EL (cell line): ENCODE measurements at regions not wholly inside any gene's neighbourhood (a gene's known extent, or its start where the extent isn't known, plus 50 kb on each side); places are given as distances from the start of the nearest gene placed in this dataset.

Experiments
- DNase-seq: peaks from one replicate; pipeline ENCODE4 v3.0.0-alpha.2; 2016

- peak; percentile 24 for DNase-seq
Measured at GRCh38 chr7:80403686-80404241, 108.1 kb downstream of the GNAT3 start.

- DNase-seq = no peak
Measured at GRCh38 chr7:80401708-80402107, 110.2 kb downstream of the GNAT3 start.

DNA sequence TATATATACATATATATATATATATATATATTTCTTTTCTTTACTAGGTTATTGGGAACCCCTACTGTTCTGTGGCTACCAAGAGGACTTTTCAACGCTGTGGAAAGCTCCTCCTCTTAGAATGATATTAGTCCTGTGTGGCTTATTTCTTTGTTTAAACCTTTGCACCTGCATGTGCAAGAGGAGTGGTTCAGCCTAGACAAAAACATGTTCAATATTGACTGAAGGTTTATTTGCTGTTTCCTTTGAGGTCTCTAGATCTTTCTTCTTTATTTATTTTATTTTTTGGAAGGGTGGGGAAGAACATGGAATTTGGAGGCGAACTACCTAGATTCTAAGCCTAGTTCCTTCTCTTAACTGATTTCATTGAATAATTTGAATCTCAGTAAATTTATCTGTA lies 118.1 kb downstream of the GNAT3 start:
- DNase-seq = no peak

DNA sequence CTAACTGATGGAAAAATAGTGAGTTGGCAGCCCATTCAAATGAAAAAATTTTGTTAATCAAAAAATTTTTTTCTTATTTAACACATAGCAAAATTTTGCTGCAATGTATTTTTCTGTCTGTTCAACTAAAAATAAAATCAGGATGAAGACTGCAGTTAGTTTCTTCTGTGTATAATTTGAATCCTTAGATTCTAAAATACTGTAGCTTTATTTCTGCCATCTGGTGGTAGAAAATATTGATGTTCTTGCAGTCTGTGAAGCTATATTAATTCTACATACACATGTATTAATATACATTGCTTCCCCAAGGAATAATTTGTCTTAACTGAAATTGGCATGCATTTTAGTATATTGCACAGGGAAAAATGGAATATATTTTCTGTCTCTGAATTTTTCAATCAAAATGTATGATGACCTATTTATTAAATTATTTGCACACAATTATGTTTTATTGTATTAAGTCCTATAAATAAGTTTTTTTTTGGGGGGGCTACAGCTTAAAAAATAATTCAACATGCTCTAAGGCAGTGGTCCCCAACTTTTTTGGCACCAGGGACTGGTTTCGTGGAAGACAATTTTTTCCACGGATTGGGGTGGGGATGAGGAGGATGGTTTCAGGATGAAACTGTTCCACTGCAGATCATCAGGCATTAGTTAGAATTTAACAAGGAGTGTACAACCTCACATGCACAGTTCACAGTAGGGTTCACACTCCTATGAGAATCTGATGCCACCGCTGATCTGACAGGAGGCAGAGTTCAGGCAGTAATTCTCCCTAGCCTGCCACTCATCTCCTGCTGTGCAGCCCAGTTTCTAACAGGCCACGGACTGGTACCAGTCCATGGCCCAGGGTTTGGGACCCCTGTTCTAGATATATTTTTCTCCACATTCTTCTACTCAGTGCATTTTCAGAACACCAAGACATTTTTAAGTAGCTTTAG lies 119.4 kb downstream of the GNAT3 start:
- peak; percentile 38 for DNase-seq

DNA sequence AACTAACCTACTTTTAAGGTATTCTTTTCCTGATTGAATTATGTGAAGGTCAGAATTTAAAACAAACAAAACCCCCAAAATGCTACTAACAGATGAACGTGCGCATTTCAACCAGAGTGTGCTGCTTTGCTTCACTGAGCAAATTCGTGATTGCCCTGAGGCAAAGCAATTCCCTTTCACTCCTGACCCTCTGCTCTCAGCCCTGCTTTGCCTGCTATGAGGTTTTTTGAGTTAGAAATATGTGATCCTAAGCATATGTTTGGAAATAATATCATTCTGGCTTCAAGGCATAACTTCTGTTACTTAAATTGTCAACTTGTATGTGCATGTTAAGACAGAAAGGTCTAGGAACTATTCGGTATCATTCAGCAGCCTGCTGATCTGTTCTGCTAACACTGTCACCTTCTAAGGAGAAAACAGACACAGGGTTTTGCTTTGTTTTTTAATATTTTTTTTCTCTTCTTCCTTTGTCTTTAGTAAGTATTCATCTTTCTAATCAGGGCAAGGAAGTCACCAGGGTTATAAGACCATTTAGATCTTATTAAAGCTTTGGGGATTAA lies 124.2 kb downstream of the GNAT3 start:
- peak; percentile 28 for DNase-seq

DNA sequence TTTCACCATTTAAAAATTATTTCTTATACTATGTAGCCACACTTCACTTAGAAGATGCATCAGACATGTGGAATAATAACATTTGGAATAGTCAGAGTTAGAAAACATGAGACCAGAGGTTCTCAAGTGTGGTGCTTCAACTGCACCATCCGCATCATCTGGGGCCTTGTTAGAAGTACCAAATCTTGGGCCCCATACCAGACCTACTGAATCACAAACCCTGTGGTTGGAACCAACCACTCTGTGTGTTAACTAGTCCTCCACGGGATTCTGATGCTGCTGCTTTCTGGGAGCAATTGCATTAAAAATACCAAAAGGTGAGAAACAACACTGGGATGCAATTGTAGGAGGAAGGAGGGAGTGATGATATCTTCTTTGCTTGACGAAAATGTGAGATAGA lies 125.2 kb downstream of the GNAT3 start:
- DNase-seq = peak; percentile 58

- DNase-seq = no peak
Measured at GRCh38 chr7:80385508-80385907, 126.4 kb downstream of the GNAT3 start.

DNA sequence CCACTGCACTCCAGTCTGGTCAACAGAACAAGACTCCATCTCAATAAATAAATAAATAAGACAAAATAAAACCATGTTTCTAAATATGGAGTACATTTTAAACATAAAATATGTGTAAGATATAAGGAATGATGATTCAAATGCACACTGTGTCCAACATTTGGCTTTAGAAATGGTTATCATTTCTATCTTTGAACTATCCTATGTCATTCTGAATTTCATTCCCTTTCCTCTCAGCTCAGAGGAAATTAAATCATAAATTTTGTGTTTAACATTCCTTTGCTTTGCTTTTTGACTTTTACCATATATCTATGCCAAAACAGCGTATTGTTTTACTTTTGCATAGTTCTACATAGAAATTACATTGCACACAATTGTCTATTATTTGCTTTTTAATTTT lies 130.9 kb downstream of the GNAT3 start:
- no peak for DNase-seq

GRCh38 chr7:80379034-80379982 lies 132.6 kb downstream of the GNAT3 start:
- DNase-seq = peak; percentile 75

DNA sequence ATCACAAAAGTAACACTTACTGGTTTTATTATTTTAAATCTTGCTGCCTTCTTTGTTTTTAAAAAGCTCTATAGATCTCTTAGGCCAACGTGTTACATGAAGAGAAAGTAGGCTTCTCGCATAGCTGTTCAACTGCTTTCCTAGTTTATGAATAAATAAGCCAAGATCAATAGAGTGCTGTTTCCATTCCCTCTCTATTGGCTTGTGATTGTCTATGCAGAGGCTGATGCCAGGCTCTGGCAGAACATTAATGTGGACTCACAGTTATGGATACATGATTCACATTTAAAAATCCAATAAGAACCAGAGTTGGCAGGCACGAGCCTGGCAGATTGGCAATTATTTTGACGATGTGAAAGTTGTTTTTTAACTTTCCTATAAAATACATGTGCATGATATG lies 137.5 kb downstream of the GNAT3 start:
- no peak for DNase-seq

DNA sequence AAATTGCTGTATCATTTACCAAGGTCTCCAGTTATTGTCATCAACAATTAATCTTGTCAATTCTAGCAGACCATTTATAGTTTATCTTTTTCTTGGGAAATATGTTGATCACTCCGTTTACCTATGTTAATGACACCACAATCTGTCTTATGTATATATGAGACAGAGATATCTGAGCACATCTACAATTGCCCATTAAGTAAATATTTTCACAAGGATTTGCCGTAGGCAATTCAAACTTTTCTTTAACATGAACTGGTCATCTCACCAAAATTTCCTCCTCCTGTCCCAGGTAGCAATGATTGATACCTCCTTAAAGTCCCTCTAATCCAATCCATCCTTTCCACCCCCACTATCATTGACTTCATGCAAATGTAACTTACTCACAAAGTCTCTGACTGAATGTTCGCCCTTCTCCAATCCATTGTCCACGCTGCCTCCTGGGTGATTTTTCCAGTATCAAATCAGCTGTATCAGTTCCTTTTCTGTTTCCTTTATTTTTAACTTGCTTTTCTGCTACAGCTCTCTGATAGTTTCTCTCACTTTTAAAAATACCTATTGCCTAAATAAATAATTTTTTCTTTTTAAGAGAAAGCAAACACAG lies 138.3 kb downstream of the GNAT3 start:
- no peak for DNase-seq

DNA sequence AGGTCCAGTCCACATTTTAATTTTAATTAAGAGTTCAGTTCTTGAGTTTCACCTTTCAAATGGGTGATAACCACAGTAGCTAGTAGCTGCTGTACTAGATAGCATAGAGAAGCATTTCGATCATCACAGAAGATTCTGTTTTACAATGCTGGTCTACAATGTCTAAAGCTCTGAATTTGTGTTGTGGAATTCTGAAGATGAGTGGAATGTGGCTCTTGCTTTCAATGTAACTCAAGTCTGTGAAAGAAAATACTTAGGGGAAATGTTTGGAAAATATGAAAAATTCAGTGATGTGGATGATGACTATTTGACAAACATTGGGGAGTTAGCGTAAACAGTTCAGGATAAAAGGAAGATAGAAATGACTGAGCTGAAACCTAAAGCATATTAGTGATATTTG lies 139.4 kb downstream of the GNAT3 start:
- peak; percentile 76 for DNase-seq

DNA sequence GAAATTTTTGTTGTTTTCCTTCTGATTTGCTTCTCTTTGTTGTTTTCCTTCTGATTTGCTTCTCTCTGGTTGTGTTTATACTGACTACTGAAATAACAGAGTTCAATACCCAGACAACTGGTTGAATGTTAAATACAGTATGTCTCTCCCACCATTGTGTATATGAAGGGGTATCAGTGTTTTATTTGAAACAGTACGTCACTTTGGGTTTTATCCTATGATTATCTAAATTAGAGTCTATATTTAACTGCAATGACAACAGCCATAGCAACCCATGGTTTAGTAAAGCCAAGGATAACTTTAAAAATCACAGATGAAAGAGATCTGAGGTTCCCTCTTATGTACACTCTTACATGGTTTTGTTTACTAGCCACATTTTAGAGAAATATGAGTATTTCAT lies 141.3 kb downstream of the GNAT3 start:
- DNase-seq = no peak

DNA sequence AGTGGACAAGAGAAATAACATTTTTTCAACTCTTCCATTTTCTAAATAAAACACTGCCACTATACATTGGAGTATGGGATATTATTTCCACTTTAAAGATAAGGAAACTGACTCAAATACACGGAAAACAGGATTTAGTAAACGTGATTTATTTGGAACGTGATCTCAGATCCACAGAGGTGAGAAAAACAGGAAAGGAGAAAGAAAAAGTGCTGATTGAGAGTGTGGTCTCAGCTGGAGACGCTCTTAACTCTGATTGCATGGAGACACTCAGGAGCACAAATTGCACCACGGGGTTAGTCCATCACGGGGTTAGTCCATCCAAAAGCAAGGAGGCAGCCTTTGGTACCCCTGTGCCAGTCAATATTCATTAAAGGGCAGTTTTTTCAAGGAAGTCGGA lies 142.5 kb downstream of the GNAT3 start:
- no peak for DNase-seq

- peak; percentile 10 for DNase-seq
Measured at GRCh38 chr7:80362677-80363076, 149.2 kb downstream of the GNAT3 start.

DNA sequence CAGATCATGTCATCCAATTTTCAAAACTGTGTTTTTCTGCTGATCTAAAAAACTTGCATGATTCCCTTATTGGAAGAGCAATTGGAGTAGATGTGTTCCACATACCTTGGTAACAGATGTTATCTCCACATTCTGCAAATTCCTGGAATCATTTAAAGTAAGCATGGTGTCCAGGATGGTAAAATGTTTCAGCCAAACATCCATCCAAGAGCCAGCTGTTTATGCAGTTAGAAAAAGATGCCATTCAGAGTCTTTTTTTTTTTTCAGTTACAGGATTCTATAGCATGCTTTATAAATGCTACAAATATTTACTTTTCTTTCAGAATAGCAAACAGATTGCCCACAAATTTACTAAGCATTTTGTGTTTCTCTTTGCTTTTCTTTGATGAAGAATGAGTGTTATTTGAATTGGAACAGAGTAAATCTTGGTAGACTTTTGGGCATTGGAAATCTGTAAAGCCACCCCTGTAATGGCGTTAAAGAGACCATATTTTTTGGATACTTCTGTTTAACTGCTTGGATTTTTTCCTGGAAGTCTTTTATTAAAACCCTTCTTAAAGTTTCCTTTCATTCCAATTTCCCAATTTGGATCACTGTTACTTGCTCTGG lies 149.8 kb downstream of the GNAT3 start:
- peak; percentile 53 for DNase-seq

GRCh38 chr7:80359476-80359875 lies 152.4 kb downstream of the GNAT3 start:
- DNase-seq = no peak

DNA sequence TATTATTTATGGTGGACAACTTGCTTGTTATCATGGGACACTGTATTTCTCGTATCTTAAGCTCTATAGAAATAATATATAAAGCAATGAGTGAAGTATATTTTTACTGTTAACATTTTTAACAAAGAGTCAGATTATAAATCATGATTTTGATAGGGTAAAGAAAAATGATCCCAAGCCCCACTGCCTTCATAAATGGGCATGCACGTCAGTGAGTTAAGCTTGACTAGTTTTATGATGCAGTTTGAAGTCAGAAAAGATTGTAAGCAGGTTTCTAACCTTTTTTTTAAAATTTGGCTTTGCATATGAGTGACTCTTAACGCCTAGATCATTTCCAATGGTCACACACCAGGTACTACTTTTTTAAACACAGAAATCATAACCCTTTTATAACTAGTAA lies 152.8 kb downstream of the GNAT3 start:
- DNase-seq = no peak

DNA sequence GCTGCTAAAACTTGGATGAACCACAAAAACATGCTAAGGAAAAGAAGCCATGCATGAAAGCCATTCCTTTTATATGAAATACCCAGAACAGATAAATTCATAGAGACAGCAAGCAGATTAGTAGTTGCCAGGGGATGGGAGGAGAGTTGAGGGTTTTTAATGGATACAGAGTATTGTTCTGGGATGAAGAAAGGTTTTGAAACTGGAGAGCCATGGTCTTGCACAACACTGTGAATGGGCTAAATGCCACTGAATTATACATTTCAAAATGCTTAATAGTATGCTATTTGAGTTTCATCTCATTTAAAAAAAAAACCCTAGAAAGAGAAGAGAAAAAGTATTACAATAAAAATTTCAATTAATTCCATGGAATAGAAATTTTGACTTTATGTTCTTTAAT lies 154.3 kb downstream of the GNAT3 start:
- DNase-seq = no peak

GRCh38 chr7:80350430-80350829 lies 161.4 kb downstream of the GNAT3 start:
- no peak for DNase-seq

GRCh38 chr7:80348223-80348622 lies 163.6 kb downstream of the GNAT3 start:
- no peak for DNase-seq

DNA sequence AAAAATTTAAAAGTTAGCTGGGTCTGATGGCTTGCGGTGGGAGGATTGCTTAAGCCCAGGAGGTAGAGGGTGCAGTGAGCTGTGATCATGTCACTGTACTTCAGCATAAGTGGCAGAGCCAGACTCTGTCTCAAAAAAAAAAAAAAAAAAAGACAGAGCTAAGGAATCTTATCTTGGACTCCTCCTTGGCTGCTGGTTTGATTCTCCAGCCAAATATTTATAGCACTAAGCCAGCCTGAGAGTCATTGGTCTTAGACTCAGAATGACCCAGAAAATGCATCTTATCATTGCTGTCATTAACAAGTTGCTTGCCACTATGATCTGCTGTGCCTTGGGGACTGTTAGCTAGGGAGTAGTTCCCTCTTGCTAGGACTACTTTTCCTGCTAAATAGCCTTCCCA lies 164.7 kb downstream of the GNAT3 start:
- no peak for DNase-seq
